Hepatocyte (in vitro differentiated cells): ENCODE measurements at regions not wholly inside any gene's neighbourhood (a gene's known extent, or its start where the extent isn't known, plus 50 kb on each side); places are given as distances from the start of the nearest gene placed in this dataset.

Experiments used
- DNase-seq: peaks from one replicate; pipeline ENCODE4 v3.0.0-alpha.2; 2016; ENCODE audit warnings: low spot score
- H2AFZ ChIP-seq: fragments of 200-600 bp; sonication (generic); 2 replicates; pipeline ENCODE4 v1.6.0; 2016; ENCODE audit warnings: antibody characterized with exemption, mild to moderate bottlenecking
- H3K27ac ChIP-seq: fragments of 200-600 bp; sonication (generic); 2 replicates; pipeline ENCODE4 v1.5.1; 2016; ENCODE audit warnings: mild to moderate bottlenecking
- H3K27me3 ChIP-seq: fragments of 200-600 bp; sonication (generic); 2 replicates; pipeline ENCODE4 v1.6.1; 2016
- H3K36me3 ChIP-seq: fragments of 200-600 bp; sonication (generic); replicated peaks from 2 replicates; pipeline ENCODE4 v1.5.1; 2016; ENCODE audit warnings: low read depth; ENCODE audit not compliant: insufficient read depth
- H3K4me1 ChIP-seq: fragments of 200-600 bp; sonication (generic); 2 replicates; pipeline ENCODE4 v1.5.1; 2016; ENCODE audit warnings: mild to moderate bottlenecking, moderate library complexity; ENCODE audit not compliant: insufficient read depth
- H3K4me2 ChIP-seq: fragments of 200-600 bp; sonication (generic); 2 replicates; pipeline ENCODE4 v1.6.0; 2016
- H3K4me3 ChIP-seq: fragments of 200-600 bp; sonication (generic); 2 replicates; pipeline ENCODE4 v1.5.1; 2016; ENCODE audit warnings: mild to moderate bottlenecking
- H3K79me2 ChIP-seq: fragments of 200-600 bp; sonication (generic); 2 replicates; pipeline ENCODE4 v1.6.0; 2017; ENCODE audit warnings: mild to moderate bottlenecking
- H3K9me2 ChIP-seq: fragments of 200-600 bp; sonication (generic); replicated peaks from 2 replicates; pipeline ENCODE4 v1.6.0; 2017; ENCODE audit warnings: mild to moderate bottlenecking; ENCODE audit not compliant: insufficient read depth
- H3K9me3 ChIP-seq: fragments of 200-600 bp; sonication (generic); 2 replicates; pipeline ENCODE4 v1.5.1; 2016; ENCODE audit warnings: low read depth, mild to moderate bottlenecking
- H4K20me1 ChIP-seq: fragments of 200-600 bp; sonication (generic); 2 replicates; pipeline ENCODE4 v1.6.0; 2016; ENCODE audit warnings: mild to moderate bottlenecking; ENCODE audit not compliant: insufficient read depth, poor library complexity, severe bottlenecking
- EZH2 ChIP-seq: fragments of 200-600 bp; sonication (generic); IDR thresholded peaks from 2 replicates; pipeline ENCODE4 v1.6.1; 2016; ENCODE audit warnings: antibody characterized with exemption, mild to moderate bottlenecking, borderline replicate concordance
- EZH2phosphoT487 ChIP-seq: fragments of 200-600 bp; sonication (generic); IDR thresholded peaks from one replicate; pipeline ENCODE4 v1.6.1; 2018; ENCODE audit warnings: antibody characterized with exemption, mild to moderate bottlenecking, low read depth, moderate library complexity; ENCODE audit not compliant: unreplicated experiment, severe bottlenecking
- WGBS: methylation state at CpG from one replicate; pipeline ENCODE4 v1.1.6; 2016; ENCODE audit warnings: low lambda C conversion rate; ENCODE audit errors: missing lambda C conversion rate; 5-methylcytosine and 5-hydroxymethylcytosine counted together
- TF ChIP-seq, protein P1 (sequence below): fragments of 200-600 bp; sonication (generic); IDR thresholded peaks from 2 replicates; pipeline ENCODE4 v1.5.1; 2016; ENCODE audit warnings: antibody characterized with exemption, mild to moderate bottlenecking; ENCODE audit not compliant: poor library complexity

- no peaks in the 10 kb centered on the region for H3K9me3 ChIP-seq
- no peaks in the 10 kb centered on the region for H3K27me3 ChIP-seq
- no peaks in the 10 kb centered on the region for H3K9me2 ChIP-seq
- H3K79me2 ChIP-seq, result no peaks in the 10 kb centered on the region
- no peak overlapping the region for H3K4me2 ChIP-seq
- whole genome bisulfite sequencing, result 88% methylated on average over 5 of the region's 5 CpGs
- no peaks in the 10 kb centered on the region for H3K36me3 ChIP-seq
- H3K4me3 ChIP-seq, result no peak overlapping the region
- no peak for DNase-seq
- no peak overlapping the region for H3K27ac ChIP-seq
- no peaks in the 10 kb centered on the region for H3K4me1 ChIP-seq
- no peak overlapping the region for H2AFZ ChIP-seq
- TF ChIP-seq EZH2phosphoT487 (no peak), EZH2 (no peak)
- TF ChIP-seq, protein P1, sequence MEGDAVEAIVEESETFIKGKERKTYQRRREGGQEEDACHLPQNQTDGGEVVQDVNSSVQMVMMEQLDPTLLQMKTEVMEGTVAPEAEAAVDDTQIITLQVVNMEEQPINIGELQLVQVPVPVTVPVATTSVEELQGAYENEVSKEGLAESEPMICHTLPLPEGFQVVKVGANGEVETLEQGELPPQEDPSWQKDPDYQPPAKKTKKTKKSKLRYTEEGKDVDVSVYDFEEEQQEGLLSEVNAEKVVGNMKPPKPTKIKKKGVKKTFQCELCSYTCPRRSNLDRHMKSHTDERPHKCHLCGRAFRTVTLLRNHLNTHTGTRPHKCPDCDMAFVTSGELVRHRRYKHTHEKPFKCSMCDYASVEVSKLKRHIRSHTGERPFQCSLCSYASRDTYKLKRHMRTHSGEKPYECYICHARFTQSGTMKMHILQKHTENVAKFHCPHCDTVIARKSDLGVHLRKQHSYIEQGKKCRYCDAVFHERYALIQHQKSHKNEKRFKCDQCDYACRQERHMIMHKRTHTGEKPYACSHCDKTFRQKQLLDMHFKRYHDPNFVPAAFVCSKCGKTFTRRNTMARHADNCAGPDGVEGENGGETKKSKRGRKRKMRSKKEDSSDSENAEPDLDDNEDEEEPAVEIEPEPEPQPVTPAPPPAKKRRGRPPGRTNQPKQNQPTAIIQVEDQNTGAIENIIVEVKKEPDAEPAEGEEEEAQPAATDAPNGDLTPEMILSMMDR, result no peak
- H4K20me1 ChIP-seq, result no peaks in the 10 kb centered on the region
These were observed 166.2 kb upstream of the CHD6 start for GRCh38 chr20:41784209-41784958.

GRCh38 chr20:41783423-41784208 is 165.4 kb upstream of the CHD6 start:
- Histone ChIP-seq H4K20me1 (no peaks in the 10 kb centered on the region), H3K79me2 (no peaks in the 10 kb centered on the region), H3K36me3 (no peaks in the 10 kb centered on the region), H3K27ac (no peak overlapping the region), H3K27me3 (no peaks in the 10 kb centered on the region), H3K4me3 (no peak overlapping the region), H2AFZ (no peak overlapping the region), H3K4me2 (no peak overlapping the region), H3K9me3 (no peaks in the 10 kb centered on the region), H3K9me2 (no peaks in the 10 kb centered on the region), H3K4me1 (no peaks in the 10 kb centered on the region)
- DNase-seq, result peak; percentile 8
- WGBS, result 74% methylated on average over 7 of the region's 7 CpGs
- TF ChIP-seq EZH2phosphoT487 (no peak), EZH2 (no peak)
- TF ChIP-seq, protein P1, result no peak

DNA sequence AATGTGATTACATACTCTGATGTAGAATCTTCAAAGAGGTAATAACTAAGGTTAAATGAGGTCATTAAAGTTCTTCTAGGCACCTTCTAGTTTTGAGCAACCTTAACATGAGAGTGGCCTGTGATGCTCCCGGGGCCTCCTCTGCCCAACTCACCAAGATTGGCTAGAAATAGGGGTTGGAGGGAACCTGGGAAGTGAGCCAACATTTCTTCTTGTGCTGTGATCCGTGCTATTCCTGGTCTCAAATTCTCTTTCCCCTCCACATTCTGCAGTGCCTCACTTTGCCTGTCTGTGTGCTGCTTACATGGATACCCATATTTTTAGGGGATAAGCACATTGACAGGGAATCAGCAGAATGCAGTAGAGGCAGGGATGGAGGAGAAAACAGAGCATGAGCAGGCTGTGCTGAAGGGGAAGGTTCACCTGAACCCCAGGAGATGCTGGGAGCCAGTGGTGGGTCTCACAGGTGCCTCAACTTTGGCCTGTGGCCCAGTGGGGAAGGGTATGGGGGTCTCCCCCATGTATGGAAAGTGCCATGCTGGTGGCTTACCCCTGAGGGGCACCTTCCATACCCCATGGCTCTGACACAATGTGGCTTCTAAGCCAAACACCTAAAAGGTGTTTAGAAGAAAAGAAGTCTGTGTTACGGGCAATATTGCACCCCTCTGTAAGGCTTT is 164.7 kb upstream of the CHD6 start:
- WGBS, result 88% methylated on average over 3 of the region's 3 CpGs
- H3K4me1 ChIP-seq, result no peaks in the 10 kb centered on the region
- no peaks in the 10 kb centered on the region for H3K79me2 ChIP-seq
- H4K20me1 ChIP-seq, result no peaks in the 10 kb centered on the region
- no peaks in the 10 kb centered on the region for H3K9me3 ChIP-seq
- H3K27me3 ChIP-seq, result no peaks in the 10 kb centered on the region
- no peaks in the 10 kb centered on the region for H3K9me2 ChIP-seq
- H3K27ac ChIP-seq, result no peak overlapping the region
- H3K4me2 ChIP-seq, result no peak overlapping the region
- no peak overlapping the region for H3K4me3 ChIP-seq
- no peaks in the 10 kb centered on the region for H3K36me3 ChIP-seq
- no peak for DNase-seq
- TF ChIP-seq, protein P1, result no peak
- TF ChIP-seq EZH2phosphoT487 (no peak), EZH2 (no peak)
- no peak overlapping the region for H2AFZ ChIP-seq
